Right lobe of liver (tissue), 4 donors: ENCODE measurements at regions not wholly inside any gene's neighbourhood (a gene's known extent, or its start where the extent isn't known, plus 50 kb on each side); places are given as distances from the start of the nearest gene placed in this dataset.

Experiments
- POLR2A ChIP-seq: fragments of 450-650 bp; IDR thresholded peaks from one replicate; pipeline ENCODE4 v1.6.1; 2017; ENCODE audit warnings: antibody characterized with exemption, mild to moderate bottlenecking
- TF ChIP-seq, protein P1 (sequence below), 4 donors: fragments of 200-600 bp in 3 of 4; fragments of 450-650 bp in 1 of 4; IDR thresholded peaks; one replicate each; pipeline versions ENCODE4 v1.5.1 to v1.8.0; 2016 to 2022; ENCODE audit warnings: antibody characterized with exemption in 4 of 4, mild to moderate bottlenecking in 2 of 4
- donor health status: DM: no; HTN: no; CAD: no.
- donor health status: DM: no; HTN: no; CAD: no.
- donor health status: DM: no; HTN: yes; CAD: no.

DNA sequence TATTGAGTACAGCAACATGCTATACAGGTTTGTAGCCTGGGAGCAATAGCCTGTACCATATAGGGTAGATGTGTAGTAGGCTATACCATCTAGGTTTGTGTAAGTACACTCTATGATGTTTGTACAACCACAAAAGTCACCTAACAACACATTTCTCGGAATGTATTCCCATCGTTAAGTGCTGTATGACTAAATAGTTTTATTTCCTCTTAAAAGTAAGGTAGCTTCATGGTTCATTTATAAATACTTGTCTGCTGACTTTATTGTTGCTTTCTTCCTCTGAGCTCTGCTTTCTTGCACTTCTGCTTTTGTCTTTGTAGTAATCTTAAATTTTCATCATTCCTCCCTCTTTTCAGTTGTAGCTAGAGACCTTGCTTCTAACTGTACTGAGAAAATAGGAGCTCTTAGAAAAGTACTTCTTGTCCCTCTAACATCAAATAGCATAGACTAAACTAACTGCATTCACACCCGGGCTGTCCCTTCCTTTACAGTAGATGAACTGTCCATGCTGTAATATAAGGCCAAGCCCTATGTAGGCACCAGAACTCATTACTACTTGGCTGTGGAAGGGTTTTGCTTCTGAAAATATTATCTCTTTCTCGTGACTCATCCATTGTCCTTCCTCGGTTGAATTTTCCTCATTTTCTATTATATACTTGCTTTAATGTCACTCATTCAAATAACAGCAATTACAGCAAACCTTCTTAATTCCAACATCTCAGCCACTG is 55.4 kb upstream of the FAM3C start:
- TF ChIP-seq, protein P1, sequence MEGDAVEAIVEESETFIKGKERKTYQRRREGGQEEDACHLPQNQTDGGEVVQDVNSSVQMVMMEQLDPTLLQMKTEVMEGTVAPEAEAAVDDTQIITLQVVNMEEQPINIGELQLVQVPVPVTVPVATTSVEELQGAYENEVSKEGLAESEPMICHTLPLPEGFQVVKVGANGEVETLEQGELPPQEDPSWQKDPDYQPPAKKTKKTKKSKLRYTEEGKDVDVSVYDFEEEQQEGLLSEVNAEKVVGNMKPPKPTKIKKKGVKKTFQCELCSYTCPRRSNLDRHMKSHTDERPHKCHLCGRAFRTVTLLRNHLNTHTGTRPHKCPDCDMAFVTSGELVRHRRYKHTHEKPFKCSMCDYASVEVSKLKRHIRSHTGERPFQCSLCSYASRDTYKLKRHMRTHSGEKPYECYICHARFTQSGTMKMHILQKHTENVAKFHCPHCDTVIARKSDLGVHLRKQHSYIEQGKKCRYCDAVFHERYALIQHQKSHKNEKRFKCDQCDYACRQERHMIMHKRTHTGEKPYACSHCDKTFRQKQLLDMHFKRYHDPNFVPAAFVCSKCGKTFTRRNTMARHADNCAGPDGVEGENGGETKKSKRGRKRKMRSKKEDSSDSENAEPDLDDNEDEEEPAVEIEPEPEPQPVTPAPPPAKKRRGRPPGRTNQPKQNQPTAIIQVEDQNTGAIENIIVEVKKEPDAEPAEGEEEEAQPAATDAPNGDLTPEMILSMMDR (IDR thresholded peaks at IDR 0.05): no peak
- no peak for TF ChIP-seq POLR2A
